Esophagus squamous epithelium (tissue), 4 donors: ENCODE measurements at regions not wholly inside any gene's neighbourhood (a gene's known extent, or its start where the extent isn't known, plus 50 kb on each side); places are given as distances from the start of the nearest gene placed in this dataset.

Experiments used
- POLR2A ChIP-seq, 4 donors: fragments of 450-650 bp; IDR thresholded peaks; one replicate each; pipeline ENCODE4 v1.6.1; 2017; ENCODE audit warnings: antibody characterized with exemption in 4 of 4, mild to moderate bottlenecking in 4 of 4, moderate library complexity in 3 of 4
- TF ChIP-seq, protein P1 (sequence below), 6 experiments: fragments of 450-650 bp in 4 of 6; fragments of 200-600 bp in 2 of 6; sonication (generic) in 2 of 6; IDR thresholded peaks; one replicate each; pipeline ENCODE4 v1.5.1; 2016 to 2019; ENCODE audit warnings: antibody characterized with exemption in 6 of 6, mild to moderate bottlenecking in 4 of 6, moderate library complexity in 4 of 6

DNA sequence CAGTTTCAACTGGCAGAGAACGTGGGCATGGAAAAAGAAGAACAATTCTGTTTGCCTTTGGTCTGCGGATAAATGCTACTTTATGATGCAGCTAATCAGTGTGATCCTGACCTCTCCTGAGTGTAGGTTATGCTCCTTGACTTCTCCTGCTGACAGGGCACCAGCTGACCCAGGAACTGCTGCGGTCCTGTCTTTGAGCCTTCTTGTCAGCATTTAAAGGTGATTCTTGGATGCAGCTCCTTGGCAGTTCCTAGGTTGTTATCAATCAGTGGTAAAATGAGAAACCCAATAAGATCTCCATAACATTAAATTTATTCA lies 150.3 kb upstream of the FGF10 start:
- TF ChIP-seq, protein P1, sequence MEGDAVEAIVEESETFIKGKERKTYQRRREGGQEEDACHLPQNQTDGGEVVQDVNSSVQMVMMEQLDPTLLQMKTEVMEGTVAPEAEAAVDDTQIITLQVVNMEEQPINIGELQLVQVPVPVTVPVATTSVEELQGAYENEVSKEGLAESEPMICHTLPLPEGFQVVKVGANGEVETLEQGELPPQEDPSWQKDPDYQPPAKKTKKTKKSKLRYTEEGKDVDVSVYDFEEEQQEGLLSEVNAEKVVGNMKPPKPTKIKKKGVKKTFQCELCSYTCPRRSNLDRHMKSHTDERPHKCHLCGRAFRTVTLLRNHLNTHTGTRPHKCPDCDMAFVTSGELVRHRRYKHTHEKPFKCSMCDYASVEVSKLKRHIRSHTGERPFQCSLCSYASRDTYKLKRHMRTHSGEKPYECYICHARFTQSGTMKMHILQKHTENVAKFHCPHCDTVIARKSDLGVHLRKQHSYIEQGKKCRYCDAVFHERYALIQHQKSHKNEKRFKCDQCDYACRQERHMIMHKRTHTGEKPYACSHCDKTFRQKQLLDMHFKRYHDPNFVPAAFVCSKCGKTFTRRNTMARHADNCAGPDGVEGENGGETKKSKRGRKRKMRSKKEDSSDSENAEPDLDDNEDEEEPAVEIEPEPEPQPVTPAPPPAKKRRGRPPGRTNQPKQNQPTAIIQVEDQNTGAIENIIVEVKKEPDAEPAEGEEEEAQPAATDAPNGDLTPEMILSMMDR (IDR thresholded peaks at IDR 0.05): no peak
- no peak for TF ChIP-seq POLR2A (IDR thresholded peaks at IDR 0.05)
